Epithelial cell of esophagus (primary cell): ENCODE measurements at regions not wholly inside any gene's neighbourhood (a gene's known extent, or its start where the extent isn't known, plus 50 kb on each side); places are given as distances from the start of the nearest gene placed in this dataset.
"Not testable (repeated sequence)": the region's sequence is repeated elsewhere in the genome, so short reads cannot be mapped to it uniquely, and the experiment has no call there.

ENCODE experiments used
- DNase-seq: peaks from one replicate; pipeline ENCODE4 v3.0.0; 2010; ENCODE audit warnings: low read depth
- H3K4me3 ChIP-seq: 2 replicates; pipeline ENCODE4 v1.5.1; 2011; ENCODE audit warnings: mild to moderate bottlenecking, low read length, control low read depth
- CTCF ChIP-seq: IDR thresholded peaks from 2 replicates; pipeline ENCODE4 v1.5.1; 2011; ENCODE audit warnings: low read depth, mild to moderate bottlenecking, low read length, control low read depth, inconsistent platforms; ENCODE audit not compliant: insufficient read depth; ENCODE audit errors: missing control alignments

GRCh38 chr17:45667591-45668171, 116.4 kb upstream of the CRHR1 start:
- no peak overlapping the region for H3K4me3 ChIP-seq
- DNase-seq, result no peak
- TF ChIP-seq CTCF, result no peak

- no peak for DNase-seq
- TF ChIP-seq CTCF, result no peak
- H3K4me3 ChIP-seq, result no peak overlapping the region
Measured at GRCh38 chr17:45668316-45668715, 115.8 kb upstream of the CRHR1 start.

- H3K4me3 ChIP-seq, result no peak overlapping the region
- TF ChIP-seq CTCF, result no peak
- DNase-seq, result no peak
Measured at GRCh38 chr17:45672301-45672700, 111.8 kb upstream of the CRHR1 start.

- no peak for DNase-seq
- no peak for TF ChIP-seq CTCF
- no peak overlapping the region for H3K4me3 ChIP-seq
Measured at GRCh38 chr17:45672792-45673191, 111.3 kb upstream of the CRHR1 start.

GRCh38 chr17:45673759-45674158, 110.4 kb upstream of the CRHR1 start:
- H3K4me3 ChIP-seq, result not testable (repeated sequence)

GRCh38 chr17:45675012-45675411, 109.1 kb upstream of the CRHR1 start:
- no peak overlapping the region for H3K4me3 ChIP-seq
- TF ChIP-seq CTCF, result no peak
- no peak for DNase-seq

More at GRCh38 chr17:45673759-45674158, 110.4 kb upstream of the CRHR1 start:
- DNase-seq, result not testable (repeated sequence)

GRCh38 chr17:45675892-45676291, 108.2 kb upstream of the CRHR1 start:
- no peak for TF ChIP-seq CTCF
- H3K4me3 ChIP-seq, result no peak overlapping the region
- DNase-seq, result no peak
